Head of caudate nucleus (tissue), 42 donors: ENCODE measurements at regions not wholly inside any gene's neighbourhood (a gene's known extent, or its start where the extent isn't known, plus 50 kb on each side); places are given as distances from the start of the nearest gene placed in this dataset.

ENCODE experiments used
- DNase-seq, 42 donors: peaks; one replicate each; pipeline versions ENCODE4 v3.0.0 to v3.0.0-alpha.2; 2020 to 2021; ENCODE audit warnings: mixed read lengths in 7 of 42
- intact Hi-C: fragments of 100-400 bp; cut with DNase I; formaldehyde crosslinking; loops from one replicate; pipeline ENCODE4 v1.15.0; 2022

DNA sequence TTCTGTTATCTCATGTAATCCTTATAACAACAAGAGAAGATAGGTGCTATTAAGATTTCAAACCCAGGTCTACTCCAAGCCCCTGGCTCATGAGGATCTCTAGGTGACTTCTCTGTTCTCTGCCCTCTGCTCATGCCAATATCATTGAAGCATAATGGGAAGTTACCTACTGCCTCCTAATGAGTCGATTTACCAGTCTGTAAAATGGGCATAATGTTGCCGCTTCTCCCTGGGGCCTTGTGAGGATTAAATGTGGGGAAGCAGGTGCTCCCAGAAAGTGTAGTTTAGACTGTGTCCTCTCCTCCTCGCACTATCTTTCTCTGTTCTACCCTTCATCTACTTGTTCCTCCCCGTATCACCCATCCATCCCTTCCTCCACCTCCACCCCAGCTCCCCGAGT, 169.2 kb upstream of the LHX5 start:
- DNase-seq = no peak
- intact Hi-C loops = no loop called here

DNA sequence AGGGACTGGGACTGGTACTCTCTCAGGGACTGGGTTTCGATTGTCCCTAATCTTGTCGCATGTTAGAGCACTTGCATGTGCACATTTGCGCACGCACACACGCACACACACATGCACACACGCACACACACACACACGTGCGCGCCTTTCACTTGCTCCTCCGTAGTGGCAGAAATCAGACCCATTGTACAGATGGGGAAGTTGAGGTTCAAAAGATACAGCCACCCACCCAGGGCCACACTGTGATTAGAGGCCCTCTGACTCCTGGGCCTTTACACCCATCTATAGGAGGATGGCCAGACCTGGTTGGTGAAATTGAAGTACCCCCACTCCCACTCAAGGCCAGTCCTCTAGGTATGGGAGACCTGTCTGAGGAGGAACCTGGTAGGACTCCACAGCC, 167.8 kb upstream of the LHX5 start:
- intact Hi-C loops = no loop called here
- DNase-seq = no peak

DNA sequence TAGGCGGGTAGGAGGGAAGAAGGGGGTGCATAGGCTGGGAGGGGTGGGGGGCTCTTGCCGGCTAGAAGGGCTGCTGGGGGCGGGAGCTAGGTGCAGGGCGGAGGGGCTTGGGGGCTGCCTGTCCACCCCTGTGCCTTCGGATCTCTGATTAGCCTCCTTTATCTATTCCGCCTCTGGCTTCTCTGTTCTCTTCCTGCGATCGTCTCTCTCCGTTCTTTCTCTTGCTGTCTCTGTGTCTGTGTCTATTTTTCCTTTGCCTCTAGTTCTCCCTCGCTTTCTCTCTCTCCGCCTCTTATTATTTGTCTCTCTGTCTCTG, 166.7 kb upstream of the LHX5 start:
- intact Hi-C loops = no loop called here
- DNase-seq = peak in 1 of 42 donors; percentile 9

DNA sequence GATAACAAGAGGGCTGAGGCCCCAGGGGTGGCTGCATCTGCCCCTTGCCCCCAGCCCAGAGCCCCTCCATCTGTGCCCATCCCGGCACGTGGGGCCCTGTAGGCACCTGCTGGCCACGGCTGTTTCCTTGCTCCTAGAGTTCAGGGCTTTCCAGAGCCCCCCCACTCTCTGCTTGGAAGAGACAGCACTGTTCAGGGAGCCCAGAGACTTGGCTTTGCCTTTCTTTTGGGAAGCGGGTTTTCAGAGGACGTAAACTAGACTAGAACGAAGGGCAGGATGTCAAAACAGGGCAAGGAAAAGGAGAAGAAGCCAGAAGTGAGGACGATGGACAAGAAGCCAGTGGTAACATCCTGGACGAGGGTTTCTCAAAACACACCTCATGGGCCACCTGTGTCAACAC, 163.3 kb upstream of the LHX5 start:
- no peak for DNase-seq
- intact Hi-C loops = no loop called here

DNA sequence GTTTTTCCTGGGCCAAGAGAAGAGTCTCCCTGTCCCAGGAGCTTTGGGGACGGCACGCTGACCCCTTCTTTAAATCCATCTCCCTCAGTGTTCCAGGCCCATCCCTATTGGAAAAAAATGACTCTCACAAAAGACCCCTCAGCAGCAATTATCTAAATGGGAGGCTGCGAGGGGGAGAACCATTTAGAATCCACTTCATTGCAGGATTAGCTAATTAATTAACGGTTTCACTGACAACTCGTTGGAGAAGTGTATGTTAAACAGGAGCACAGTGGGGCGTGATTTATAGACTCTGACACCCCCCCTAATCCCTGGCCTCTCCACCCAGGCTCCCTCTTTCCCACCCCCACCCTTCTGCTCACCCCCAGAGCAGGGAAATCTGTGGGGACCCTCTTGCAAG, 162.8 kb upstream of the LHX5 start:
- intact Hi-C loops = no loop called here
- no peak for DNase-seq

DNA sequence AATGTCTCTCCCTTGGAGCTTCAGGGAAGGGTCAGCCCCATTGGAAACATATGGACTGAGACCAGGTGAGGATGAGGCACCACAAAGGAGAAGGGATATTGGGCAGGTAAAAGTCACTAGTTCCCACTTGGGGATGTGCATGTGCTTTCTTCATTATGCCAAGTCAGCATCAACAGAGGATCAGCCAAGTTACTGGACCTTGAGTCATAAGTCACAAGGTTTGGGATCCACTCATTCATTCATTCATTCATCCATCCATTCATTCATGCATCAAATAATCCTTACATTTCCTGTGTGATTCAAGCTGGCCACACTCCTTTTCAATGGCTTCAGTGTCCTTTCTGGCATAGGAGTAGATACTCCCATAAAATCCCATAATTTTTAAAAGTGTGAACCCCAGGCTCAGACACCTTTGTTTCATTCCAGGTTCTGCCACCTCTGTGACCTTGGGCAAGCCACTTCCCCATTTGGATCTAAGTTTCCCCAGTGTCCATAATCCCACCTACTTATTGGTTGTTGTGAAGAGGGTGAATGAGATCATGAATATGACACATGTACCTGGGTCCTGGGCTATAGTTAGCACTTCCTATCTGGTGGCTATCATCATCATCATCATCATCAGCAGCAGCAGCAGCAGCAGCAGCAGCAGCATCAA, 162.1 kb upstream of the LHX5 start:
- no peak for DNase-seq
- intact Hi-C loops = no loop called here

DNA sequence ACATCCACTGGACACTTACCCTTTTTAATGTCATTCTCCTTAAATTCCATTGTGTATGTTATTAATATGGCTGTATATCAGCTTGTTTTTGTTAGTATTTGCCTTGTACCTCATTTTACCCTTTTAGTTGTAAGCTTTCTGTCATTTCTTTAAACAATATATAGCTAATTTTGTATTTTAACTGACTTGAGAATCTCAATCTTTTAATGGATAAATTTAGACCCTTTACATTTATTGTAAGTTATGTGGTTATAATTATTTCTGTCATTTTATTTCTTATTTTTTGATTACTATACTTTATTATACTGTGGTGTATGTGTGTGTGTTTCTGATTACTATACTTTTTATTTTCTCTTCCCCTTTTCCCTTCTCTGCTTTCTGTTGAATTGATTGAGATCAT, 159.0 kb upstream of the LHX5 start:
- DNase-seq = no peak
- intact Hi-C loops = no loop called here

DNA sequence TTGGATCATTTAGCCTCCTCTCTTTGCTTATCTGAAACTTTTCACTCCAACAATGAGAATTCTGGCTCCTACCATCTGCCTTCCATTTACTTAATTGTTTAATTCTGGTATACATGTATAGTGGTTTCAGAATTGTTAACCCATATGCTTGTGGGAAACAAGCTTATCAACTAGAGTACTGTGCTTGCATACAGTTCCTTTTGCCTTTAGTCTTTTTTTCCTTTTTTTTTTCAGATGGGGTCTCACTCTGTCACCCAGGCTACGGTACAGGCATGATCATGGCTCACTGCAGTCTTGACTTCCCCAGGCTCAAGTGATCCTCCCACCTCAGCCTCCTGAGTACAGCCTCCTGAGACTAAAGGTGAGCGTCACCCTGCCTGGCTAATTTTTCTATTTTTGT, 153.8 kb upstream of the LHX5 start:
- intact Hi-C loops = no loop called here
- DNase-seq = no peak

DNA sequence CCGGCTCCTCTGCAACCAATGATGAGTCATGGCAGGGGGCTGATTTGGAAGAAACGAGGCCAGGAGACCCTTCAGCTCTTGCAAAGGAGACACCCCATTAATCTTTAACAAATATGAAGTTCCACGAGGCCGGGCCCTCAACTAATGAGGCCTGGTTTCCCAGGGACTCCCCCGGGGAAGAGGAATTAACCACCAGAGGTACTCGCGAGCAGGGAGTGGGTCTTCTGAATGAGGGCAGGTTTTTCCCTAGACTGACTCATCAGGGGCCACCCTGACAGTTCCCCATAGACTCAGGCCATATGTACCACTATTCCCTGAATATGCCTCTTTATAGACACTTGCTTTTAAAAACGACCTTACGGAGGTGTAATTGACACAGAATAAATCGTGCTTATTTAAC, 150.7 kb upstream of the LHX5 start:
- no peak for DNase-seq
- intact Hi-C loops = no loop called here

DNA sequence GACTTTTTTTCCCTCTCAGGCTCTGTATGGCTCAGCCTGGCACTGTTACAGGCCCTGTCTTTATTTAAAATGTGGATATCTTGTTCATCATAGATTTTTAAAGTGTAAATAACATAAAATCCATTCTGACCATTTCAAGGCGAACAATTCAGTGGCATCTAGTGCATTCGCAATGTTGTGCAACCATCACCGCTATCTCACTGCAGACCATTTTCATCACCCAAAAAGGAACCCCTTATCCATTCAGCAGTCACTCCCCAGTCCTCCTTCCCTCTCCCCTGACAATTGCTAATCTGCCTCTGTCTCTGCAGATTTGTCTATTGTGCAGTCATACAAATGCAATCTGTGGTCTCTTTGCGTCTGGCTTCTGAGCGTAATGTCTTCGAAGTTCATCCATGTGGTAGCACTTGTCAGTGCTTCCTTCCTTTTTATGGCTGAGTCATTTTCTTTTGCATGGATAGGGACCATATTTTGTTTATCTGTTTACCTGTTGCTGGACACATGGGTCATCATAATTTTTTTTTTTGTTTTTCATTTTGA, 148.8 kb upstream of the LHX5 start:
- intact Hi-C loops = no loop called here
- no peak for DNase-seq

DNA sequence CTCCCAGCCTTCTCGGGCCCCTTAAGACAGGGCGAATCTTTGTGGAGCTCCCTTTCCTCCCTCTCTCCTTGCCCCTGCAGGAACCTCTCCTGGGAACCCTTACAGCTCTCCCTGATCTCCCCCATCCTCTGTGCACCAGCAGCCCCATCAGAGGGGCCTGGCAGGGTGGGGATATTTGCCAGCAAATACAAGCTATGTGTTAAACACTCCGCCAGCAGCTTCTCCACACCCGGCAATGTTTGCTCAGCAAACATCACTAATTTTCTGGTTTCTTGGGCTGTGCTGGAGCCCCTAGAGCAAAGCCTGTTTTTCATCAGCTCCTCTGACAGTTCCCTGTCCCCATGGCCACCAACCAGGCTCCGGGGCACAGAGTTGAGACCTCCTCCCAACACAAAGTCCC, 147.5 kb upstream of the LHX5 start:
- no peak for DNase-seq
- intact Hi-C loops = no loop called here

DNA sequence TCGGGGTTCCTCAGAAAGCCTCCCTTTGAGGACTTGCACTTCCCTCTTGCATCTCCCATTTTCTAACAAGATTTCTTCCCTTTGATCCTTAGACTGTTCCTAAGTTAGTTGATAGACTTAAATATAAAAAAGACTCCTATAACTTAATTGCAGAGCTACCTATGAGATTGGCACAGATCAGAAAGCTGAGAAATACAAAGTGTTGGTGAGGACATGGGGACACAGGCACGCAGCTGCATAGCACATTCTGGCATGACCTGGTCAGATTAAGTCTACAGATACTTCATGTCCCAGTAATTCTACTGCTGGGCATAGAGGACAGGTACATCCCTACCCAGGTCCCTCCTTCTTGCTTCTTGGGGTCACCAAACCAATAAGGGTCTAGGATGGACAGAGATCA, 141.7 kb upstream of the LHX5 start:
- DNase-seq = no peak
- intact Hi-C loops = no loop called here

DNA sequence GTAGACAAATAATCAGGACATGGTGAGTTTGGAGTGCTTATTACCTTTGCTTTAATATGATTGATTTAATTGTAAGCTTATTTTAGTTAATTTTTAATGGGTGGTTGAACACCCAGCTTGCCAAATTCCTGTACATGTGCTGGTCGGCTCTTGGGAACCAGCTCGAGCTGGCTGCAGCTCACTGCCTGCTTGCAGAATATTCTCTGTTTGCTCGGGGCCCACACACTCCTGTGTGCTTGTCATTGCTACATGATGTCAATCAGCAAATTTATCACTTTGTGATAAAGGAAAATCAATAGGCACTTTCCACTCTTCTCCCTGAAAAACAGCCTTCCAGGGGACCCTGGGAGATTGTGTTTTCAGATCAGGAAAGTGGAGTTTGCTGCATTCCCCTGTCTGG, 141.1 kb upstream of the LHX5 start:
- intact Hi-C loops = no loop called here
- DNase-seq = no peak

DNA sequence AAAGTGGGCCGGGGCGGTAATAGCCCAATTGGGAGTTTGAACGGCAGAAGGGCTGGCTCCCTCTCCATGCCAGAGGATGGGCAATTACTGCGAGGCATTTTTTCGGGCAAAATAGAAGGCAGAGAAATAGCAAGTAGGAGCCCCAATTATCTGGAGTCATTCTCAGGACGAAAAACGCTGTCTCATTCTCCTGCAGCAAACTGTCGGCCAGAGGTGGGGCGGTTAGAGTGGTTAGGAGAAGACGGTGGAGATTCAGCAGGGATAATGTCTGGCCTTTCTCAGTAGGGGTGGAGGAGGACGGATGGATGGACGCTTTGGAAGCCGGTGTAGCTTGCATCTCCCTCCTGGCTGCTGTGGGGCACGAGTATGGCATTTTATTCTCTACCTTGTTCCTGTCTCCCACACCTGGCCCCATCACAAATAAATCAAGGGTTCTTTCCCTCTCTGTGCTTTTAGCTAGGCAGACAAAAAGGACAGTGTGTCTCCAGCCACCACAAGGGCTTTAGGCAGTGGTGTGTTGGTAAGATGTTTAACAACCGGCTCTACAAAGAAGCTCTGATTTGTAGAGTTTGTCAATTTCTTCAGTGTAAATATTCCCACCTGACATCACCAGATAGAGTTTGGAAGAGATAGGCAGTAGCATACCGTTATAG, 140.5 kb upstream of the LHX5 start:
- intact Hi-C loops = no loop called here
- no peak for DNase-seq

DNA sequence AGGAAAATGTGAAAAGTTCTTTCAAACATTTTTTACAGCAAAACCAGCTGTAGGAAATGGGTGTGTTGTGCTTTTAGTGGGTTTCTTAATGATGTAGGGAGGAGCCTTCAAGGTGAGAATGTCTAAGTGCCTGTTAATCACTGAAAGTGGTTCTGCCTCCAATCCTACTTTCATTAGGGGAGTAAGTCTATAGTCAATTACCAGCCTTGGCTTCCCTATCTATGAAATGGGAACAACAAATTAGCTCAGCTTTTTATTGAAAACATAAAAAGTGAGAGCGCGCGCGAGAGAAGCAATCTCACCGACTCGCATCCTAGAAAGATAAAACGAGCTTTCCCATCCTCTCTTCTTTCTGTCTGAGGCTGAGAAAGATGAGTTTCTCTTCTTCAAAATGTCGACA, 140.0 kb upstream of the LHX5 start:
- DNase-seq = no peak
- intact Hi-C loops = no loop called here

DNA sequence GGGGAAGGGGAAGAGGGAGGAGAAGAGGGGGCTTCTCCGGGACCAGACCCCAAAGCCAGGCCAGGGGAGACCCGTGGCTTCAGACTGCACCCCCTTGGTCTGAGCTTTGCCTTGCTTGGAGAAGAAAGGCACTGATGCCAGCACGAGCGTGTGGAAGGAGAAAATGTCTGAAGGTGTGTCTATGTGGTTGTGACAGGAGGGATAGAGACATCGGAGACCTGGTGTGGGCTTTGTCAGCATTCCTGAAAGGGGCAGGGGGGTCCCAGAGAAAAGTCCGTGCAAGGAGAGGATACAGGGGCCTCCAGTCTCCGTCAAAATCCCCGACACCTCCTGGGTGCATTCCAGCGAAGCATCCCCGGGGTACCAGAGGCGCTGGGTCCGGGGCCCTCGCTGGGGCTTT, 139.0 kb upstream of the LHX5 start:
- intact Hi-C loops = no loop called here
- no peak for DNase-seq

DNA sequence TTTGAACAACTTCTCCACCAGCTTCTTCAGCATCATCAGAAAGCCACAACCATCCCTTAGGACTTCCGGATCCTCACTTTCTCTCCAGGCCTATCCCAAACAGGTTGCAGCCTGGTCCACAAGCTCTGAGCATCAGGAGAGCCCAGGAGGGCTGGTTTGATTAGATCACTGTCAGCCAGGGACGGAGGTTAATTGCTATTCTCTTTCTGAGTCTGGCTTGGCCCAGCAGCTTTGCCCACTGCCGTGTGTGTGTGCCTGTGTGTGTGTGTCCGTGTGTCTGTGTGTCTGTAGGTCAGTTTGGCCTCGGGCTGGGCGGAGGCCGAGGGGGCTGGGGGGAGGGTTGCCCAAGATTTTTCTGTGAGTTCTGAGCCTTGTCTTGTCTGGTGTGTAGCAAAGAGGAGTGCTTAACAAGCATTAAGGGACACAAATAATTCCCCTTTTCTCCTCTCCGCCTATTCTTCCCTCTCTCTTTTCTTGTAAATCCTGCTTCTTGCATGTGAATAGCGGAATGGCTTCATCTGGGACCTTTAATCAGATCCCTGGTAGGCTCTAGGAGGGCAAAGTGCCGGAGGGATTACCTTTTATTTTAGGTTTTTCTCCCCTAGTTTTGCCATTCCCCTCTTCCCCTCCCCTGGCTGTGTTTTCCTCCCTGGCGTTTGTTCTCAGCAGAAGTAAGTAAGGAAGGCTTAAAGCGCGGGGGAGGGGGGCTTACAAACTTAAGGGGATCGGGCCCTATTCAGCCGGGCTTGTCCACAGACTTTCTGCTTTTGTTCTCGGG, 138.2 kb upstream of the LHX5 start:
- intact Hi-C loops = no loop called here
- no peak for DNase-seq

DNA sequence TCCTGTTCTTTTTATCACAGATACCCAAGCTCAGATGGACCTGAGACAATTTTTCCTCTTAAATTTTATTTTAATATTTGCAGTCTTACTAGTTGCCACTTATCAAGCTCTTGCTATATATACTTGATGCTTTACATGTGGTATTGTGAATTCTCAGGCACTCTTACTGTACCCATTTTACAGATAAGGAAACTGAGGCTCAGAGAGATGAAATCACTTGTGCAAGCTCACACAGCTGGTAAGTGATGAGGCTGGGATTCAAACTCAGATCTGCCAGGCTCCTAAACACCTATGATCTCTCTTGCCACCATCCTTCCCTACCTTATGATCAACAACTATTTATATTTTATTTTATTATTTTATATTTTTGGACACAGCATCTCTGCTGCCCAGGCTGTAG, 133.0 kb upstream of the LHX5 start:
- no peak for DNase-seq
- intact Hi-C loops = no loop called here

DNA sequence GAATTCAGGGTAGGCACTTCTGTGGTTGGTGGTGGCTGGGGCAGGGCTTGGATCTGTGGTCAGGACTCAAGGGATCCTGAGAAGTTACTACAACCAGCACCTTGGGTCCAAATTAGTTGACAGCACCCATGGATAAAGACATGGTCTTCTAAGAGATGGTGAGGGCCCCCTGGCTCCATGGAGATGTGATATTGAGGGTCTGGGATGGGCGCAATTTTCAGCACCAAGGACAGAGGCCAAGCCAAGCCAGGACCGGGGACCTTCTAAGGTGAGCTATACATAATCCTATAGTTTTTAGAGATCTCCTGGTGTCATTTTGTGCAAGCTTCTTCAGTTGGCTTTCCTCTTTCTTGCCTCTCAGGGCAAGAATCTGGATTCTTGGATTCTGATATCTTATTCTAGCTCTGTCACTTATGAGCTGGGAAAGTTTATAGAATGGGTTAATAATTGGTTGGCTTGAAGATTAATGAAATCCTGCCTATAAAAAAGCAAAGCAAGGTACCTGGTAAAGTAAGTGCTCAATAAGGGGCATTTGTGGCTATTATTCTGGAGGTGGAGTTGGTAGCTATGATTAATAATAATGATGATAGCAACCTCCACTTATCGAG, 130.1 kb upstream of the LHX5 start:
- intact Hi-C loops = no loop called here
- DNase-seq = no peak

DNA sequence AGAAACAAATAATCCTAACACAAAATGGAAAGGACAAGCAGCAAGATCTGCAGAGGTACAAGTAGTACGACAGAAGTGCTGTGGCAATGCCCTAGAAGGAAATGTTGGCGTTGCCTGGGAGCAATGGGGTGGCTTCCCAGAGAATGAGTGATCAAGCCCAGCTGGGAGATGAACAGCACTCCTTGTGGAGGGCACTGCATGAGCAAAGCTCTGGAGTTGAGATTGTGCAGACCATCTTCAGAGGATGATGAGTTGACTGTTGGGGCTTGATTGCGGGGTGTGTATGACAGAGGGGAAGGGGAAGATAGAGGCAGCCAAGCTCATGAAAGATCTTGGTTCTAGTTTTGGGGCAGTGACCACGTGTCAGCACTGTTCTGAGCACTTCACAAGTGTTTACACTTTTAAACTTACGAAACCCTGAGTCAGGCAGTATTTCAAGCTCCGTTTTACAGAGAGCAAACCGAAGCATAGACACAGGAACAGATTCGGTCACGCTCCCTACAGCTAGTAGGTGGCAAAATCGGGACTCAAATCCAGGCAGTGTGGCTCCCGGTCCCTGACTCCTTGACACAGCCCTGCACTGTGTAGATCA, 127.2 kb upstream of the LHX5 start:
- DNase-seq = no peak
- intact Hi-C loops = no loop called here
